ENCODE measurements at regions not wholly inside any gene's neighbourhood (a gene's known extent, or its start where the extent isn't known, plus 50 kb on each side); places are given as distances from the start of the nearest gene placed in this dataset.

DNA sequence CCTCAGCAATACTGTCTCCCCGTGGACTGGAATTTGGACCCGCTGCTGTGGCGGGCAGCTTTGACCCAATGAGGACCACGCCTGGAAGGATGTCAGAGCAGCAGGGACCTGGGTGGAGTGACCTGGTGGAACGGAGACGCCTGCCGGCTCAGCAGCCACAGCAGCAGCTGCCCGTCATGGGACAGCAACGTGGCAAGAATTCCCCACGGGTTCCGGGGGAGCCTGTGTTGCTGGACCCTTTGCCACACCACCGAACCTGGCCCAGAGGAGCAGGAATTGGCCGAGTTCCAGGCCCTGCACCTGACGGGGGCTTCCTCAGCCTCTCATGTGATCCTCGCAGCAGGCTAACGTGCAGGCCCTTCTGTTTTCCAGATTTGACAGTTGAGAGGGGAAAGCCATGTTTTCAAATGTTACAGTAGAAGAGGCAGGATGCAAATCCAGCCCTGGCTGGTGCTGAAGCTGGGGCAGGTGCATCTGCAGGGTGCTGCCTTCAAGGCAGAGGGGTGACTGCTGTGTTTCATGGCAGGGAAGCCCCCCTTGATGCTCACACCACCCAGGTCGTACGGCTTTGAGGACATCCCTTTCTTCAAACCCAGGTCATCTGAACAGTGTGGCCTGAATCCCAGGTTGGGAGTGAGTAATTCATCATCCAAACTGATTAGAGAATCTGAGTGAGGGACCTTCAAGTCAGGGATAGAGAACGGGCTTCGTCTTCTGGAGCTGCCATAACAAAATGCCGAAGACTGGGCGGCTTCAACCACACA lies 93.4 kb downstream of the THBS2 start:
- H4K8ac ChIP-seq (ENCODE audit: low read length): no peak overlapping the region
- no peak overlapping the region for H3K4ac ChIP-seq (ENCODE audit: low read depth in 1 of 2, low read length in 2 of 2)
- H2BK12ac ChIP-seq (ENCODE audit: low read length in 2 of 2): no peak overlapping the region
- no peaks in the 10 kb centered on the region for H3K9me3 ChIP-seq (ENCODE audit: control insufficient read depth, low read length)
- no peak overlapping the region for H3K27ac ChIP-seq (ENCODE audit: low read length, poor library complexity, severe bottlenecking)
- WGBS: 89% methylated on average over 22 of the region's 22 CpGs
- no peak for DNase-seq
- H3K14ac ChIP-seq (ENCODE audit: low read length in 2 of 2): no peak overlapping the region
- H3K36me3 ChIP-seq (ENCODE audit: control insufficient read depth in 1 of 2, insufficient read depth in 2 of 2, low read depth in 1 of 2, low read length in 2 of 2): no peaks in the 10 kb centered on the region
- H2BK15ac ChIP-seq (ENCODE audit: low read depth, poor library complexity, severe bottlenecking): no peak overlapping the region
- H4K91ac ChIP-seq (ENCODE audit: low read length): no peak overlapping the region
- no peak overlapping the region for H3K4me2 ChIP-seq (ENCODE audit: low read length, poor library complexity, severe bottlenecking)
- no peak overlapping the region for H3K4me3 ChIP-seq (ENCODE audit: insufficient read depth in 1 of 2, low read depth in 1 of 2, low read length in 2 of 2)
- H3K23ac ChIP-seq (ENCODE audit: low read length in 2 of 2): no peak overlapping the region
- no peaks in the 10 kb centered on the region for H3K27me3 ChIP-seq (ENCODE audit: control insufficient read depth in 1 of 2, insufficient read depth in 1 of 2, low read length in 2 of 2)
- H3K4me1 ChIP-seq (ENCODE audit: control insufficient read depth, insufficient read depth, low read depth, low read length): peaks cover 12% of the 10 kb centered on the region
- no peaks in the 10 kb centered on the region for H3K79me1 ChIP-seq (replicated peaks; ENCODE audit: low read length, poor library complexity, severe bottlenecking)
- no peak overlapping the region for H2BK5ac ChIP-seq (ENCODE audit: low read depth, low read length, poor library complexity, severe bottlenecking)
- H2AK5ac ChIP-seq (ENCODE audit: low read length, severe bottlenecking): no peak overlapping the region
- H2BK120ac ChIP-seq (ENCODE audit: low read depth, low read length): no peak overlapping the region
- no peak overlapping the region for H3K9ac ChIP-seq (ENCODE audit: low read length)
- no peak overlapping the region for H3K18ac ChIP-seq (ENCODE audit: low read depth in 1 of 2, low read length in 2 of 2)
- H2AFZ ChIP-seq (ENCODE audit: low read depth, low read length): no peak overlapping the region

DNA sequence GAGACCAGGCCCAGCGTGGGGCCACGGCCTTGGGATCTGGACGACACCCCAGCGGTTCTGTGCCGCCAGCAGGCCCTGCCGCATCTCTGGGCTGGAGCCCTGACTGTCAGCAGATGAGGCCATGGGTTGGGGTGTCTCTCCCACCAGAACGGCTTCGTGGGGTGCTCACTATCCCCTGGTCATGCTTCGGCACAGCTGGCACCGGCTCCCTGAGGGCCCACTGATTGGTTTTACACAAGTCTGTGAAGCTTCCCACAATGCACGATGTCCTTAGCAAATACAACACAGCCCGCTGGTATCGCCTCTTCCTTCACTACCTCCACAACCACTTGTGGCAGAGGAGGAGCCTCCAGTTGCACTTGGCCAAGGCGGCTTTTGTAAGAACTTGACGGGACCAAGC lies 94.3 kb downstream of the THBS2 start:
- Histone ChIP-seq H3K18ac (ENCODE audit: low read depth in 1 of 2, low read length in 2 of 2) (no peak overlapping the region), H3K4me1 (ENCODE audit: control insufficient read depth, insufficient read depth, low read depth, low read length) (peaks cover 12% of the 10 kb centered on the region), H2AFZ (ENCODE audit: low read depth, low read length) (no peak overlapping the region), H2BK120ac (ENCODE audit: low read depth, low read length) (no peak overlapping the region), H3K27ac (ENCODE audit: low read length, poor library complexity, severe bottlenecking) (no peak overlapping the region), H3K9me3 (ENCODE audit: control insufficient read depth, low read length) (no peaks in the 10 kb centered on the region), H3K79me1 (replicated peaks; ENCODE audit: low read length, poor library complexity, severe bottlenecking) (no peaks in the 10 kb centered on the region), H2BK5ac (ENCODE audit: low read depth, low read length, poor library complexity, severe bottlenecking) (no peak overlapping the region), H3K9ac (ENCODE audit: low read length) (no peak overlapping the region), H4K8ac (ENCODE audit: low read length) (no peak overlapping the region), H3K27me3 (ENCODE audit: control insufficient read depth in 1 of 2, insufficient read depth in 1 of 2, low read length in 2 of 2) (no peaks in the 10 kb centered on the region), H3K14ac (ENCODE audit: low read length in 2 of 2) (no peak overlapping the region), H4K91ac (ENCODE audit: low read length) (no peak overlapping the region), H2AK5ac (ENCODE audit: low read length, severe bottlenecking) (no peak overlapping the region), H3K4me2 (ENCODE audit: low read length, poor library complexity, severe bottlenecking) (no peak overlapping the region), H3K36me3 (ENCODE audit: control insufficient read depth in 1 of 2, insufficient read depth in 2 of 2, low read depth in 1 of 2, low read length in 2 of 2) (no peaks in the 10 kb centered on the region), H3K4ac (ENCODE audit: low read depth in 1 of 2, low read length in 2 of 2) (no peak overlapping the region), H3K23ac (ENCODE audit: low read length in 2 of 2) (no peak overlapping the region), H3K4me3 (ENCODE audit: insufficient read depth in 1 of 2, low read depth in 1 of 2, low read length in 2 of 2) (no peak overlapping the region), H2BK12ac (ENCODE audit: low read length in 2 of 2) (no peak overlapping the region), H2BK15ac (ENCODE audit: low read depth, poor library complexity, severe bottlenecking) (no peak overlapping the region)
- no peak for DNase-seq
- WGBS: 90% methylated on average over 15 of the region's 15 CpGs

DNA sequence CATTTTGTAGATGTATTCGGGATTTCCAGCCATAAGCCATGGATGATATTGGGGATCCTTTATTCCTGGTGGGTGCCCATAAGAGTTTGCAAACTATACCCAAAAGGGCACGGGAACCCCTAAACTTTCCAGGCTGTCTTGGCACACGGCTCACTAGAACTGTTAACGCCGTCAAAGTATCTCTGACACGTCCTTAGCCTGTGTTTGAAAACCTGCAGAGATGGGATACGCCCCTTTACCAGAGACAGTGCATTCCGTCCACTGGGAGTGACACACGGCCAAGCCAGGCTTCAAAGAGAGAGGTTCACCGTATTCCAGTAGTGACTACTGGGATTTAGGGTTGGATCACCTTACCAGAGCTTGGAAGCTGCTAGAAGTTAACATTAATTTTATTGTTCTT lies 95.0 kb downstream of the THBS2 start:
- Histone ChIP-seq H2AFZ (ENCODE audit: low read depth, low read length) (no peak overlapping the region), H4K8ac (ENCODE audit: low read length) (no peak overlapping the region), H3K27me3 (ENCODE audit: control insufficient read depth in 1 of 2, insufficient read depth in 1 of 2, low read length in 2 of 2) (no peaks in the 10 kb centered on the region), H3K4me3 (ENCODE audit: insufficient read depth in 1 of 2, low read depth in 1 of 2, low read length in 2 of 2) (peak overlapping the region in 1 of 2 experiments; percentile 11), H4K91ac (ENCODE audit: low read length) (no peak overlapping the region), H3K36me3 (ENCODE audit: control insufficient read depth in 1 of 2, insufficient read depth in 2 of 2, low read depth in 1 of 2, low read length in 2 of 2) (no peaks in the 10 kb centered on the region), H2AK5ac (ENCODE audit: low read length, severe bottlenecking) (no peak overlapping the region), H3K4ac (ENCODE audit: low read depth in 1 of 2, low read length in 2 of 2) (no peak overlapping the region), H2BK120ac (ENCODE audit: low read depth, low read length) (no peak overlapping the region), H3K9ac (ENCODE audit: low read length) (peak overlapping the region; percentile 77), H3K9me3 (ENCODE audit: control insufficient read depth, low read length) (no peaks in the 10 kb centered on the region), H2BK12ac (ENCODE audit: low read length in 2 of 2) (no peak overlapping the region), H3K18ac (ENCODE audit: low read depth in 1 of 2, low read length in 2 of 2) (no peak overlapping the region), H3K79me1 (replicated peaks; ENCODE audit: low read length, poor library complexity, severe bottlenecking) (no peaks in the 10 kb centered on the region), H3K14ac (ENCODE audit: low read length in 2 of 2) (no peak overlapping the region), H3K4me2 (ENCODE audit: low read length, poor library complexity, severe bottlenecking) (no peak overlapping the region), H3K27ac (ENCODE audit: low read length, poor library complexity, severe bottlenecking) (no peak overlapping the region), H3K4me1 (ENCODE audit: control insufficient read depth, insufficient read depth, low read depth, low read length) (peaks cover 12% of the 10 kb centered on the region), H2BK15ac (ENCODE audit: low read depth, poor library complexity, severe bottlenecking) (no peak overlapping the region), H3K23ac (ENCODE audit: low read length in 2 of 2) (no peak overlapping the region), H2BK5ac (ENCODE audit: low read depth, low read length, poor library complexity, severe bottlenecking) (no peak overlapping the region)
- 82% methylated on average over 10 of the region's 10 CpGs for WGBS
- no peak for DNase-seq

DNA sequence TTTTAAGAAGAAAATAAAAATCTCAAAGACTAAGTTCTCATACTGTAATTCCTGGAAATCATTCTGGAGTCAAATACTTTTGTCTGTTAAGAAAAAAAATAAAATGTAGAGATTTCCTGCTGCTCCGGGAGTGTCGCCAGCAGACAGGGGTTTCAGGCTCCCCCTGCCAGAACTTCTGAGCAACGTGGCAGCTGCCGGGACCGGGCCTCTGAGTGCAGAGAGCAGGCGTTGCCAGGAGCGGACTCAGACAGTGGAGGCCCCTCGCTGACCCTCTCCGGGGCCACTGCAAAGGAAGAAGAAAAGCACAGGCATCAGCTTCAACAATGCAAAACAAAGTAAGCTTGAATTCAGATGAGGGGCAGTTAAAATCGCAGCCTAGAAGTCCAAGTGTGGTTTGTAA lies 95.5 kb downstream of the THBS2 start:
- no peak overlapping the region for H3K27ac ChIP-seq (ENCODE audit: low read length, poor library complexity, severe bottlenecking)
- no peak overlapping the region for H4K91ac ChIP-seq (ENCODE audit: low read length)
- no peak overlapping the region for H3K14ac ChIP-seq (ENCODE audit: low read length in 2 of 2)
- no peak overlapping the region for H2BK5ac ChIP-seq (ENCODE audit: low read depth, low read length, poor library complexity, severe bottlenecking)
- H3K23ac ChIP-seq (ENCODE audit: low read length in 2 of 2): no peak overlapping the region
- H2BK12ac ChIP-seq (ENCODE audit: low read length in 2 of 2): no peak overlapping the region
- peak overlapping the region; percentile 77 for H3K9ac ChIP-seq (ENCODE audit: low read length)
- no peaks in the 10 kb centered on the region for H3K36me3 ChIP-seq (ENCODE audit: control insufficient read depth in 1 of 2, insufficient read depth in 2 of 2, low read depth in 1 of 2, low read length in 2 of 2)
- no peak overlapping the region for H2AK5ac ChIP-seq (ENCODE audit: low read length, severe bottlenecking)
- no peak overlapping the region for H2BK120ac ChIP-seq (ENCODE audit: low read depth, low read length)
- no peak overlapping the region for H3K4ac ChIP-seq (ENCODE audit: low read depth in 1 of 2, low read length in 2 of 2)
- no peak overlapping the region for H2AFZ ChIP-seq (ENCODE audit: low read depth, low read length)
- no peaks in the 10 kb centered on the region for H3K9me3 ChIP-seq (ENCODE audit: control insufficient read depth, low read length)
- no peaks in the 10 kb centered on the region for H3K27me3 ChIP-seq (ENCODE audit: control insufficient read depth in 1 of 2, insufficient read depth in 1 of 2, low read length in 2 of 2)
- H3K4me1 ChIP-seq (ENCODE audit: control insufficient read depth, insufficient read depth, low read depth, low read length): peaks cover 8% of the 10 kb centered on the region
- WGBS: 75% methylated on average over 10 of the region's 10 CpGs
- H2BK15ac ChIP-seq (ENCODE audit: low read depth, poor library complexity, severe bottlenecking): no peak overlapping the region
- H3K4me2 ChIP-seq (ENCODE audit: low read length, poor library complexity, severe bottlenecking): no peak overlapping the region
- peak overlapping the region in 1 of 2 experiments; percentile 11 for H3K4me3 ChIP-seq (ENCODE audit: insufficient read depth in 1 of 2, low read depth in 1 of 2, low read length in 2 of 2)
- no peak for DNase-seq
- H4K8ac ChIP-seq (ENCODE audit: low read length): no peak overlapping the region
- H3K79me1 ChIP-seq (replicated peaks; ENCODE audit: low read length, poor library complexity, severe bottlenecking): no peaks in the 10 kb centered on the region
- no peak overlapping the region for H3K18ac ChIP-seq (ENCODE audit: low read depth in 1 of 2, low read length in 2 of 2)
